Esophagus mucosa (tissue), 1 donor: ENCODE measurements at regions not wholly inside any gene's neighbourhood (a gene's known extent, or its start where the extent isn't known, plus 50 kb on each side); places are given as distances from the start of the nearest gene placed in this dataset.

Source experiments
- ATAC-seq: fragments of 200-7000 bp; cut with Tn5 transposase; one replicate; pipeline ENCODE4 v1.9.1; 2020
- donor health status: DM: yes; HTN: yes; CAD: no.

DNA sequence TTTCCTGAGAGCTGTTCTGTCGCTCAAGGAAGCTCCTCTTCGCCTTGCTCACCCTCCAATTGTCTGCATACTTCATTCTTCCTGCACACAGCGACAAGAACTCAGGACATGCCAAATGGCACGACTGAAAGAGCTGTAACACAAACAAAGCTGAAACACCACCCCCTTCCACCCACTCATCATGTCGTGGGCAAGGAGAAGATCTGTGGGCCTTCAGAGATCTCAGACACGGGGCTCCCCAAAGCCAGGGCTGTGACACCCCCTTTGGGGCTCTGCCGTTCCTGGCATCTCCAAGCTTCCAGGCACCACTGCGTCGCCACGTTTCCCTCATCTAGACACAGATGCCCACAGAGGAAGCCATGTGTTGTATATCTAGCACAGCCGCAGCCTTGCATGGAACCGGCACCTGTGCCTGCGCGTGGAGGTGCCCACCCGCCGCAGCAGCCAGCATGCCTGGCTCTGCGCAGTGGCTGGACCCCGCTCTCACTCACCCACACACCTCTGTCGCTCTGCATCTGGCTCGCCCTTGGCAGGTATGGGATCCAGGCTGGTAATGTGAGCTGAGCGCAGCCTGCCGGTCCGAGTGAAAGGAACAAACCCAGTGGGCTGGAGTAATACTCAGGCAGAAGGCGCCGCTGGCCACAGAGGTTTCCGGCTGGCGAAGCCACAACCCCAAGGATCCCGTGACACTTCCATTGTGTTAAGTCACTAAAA lies 676.4 kb upstream of the INTU start:
- ATAC-seq, result no peak

DNA sequence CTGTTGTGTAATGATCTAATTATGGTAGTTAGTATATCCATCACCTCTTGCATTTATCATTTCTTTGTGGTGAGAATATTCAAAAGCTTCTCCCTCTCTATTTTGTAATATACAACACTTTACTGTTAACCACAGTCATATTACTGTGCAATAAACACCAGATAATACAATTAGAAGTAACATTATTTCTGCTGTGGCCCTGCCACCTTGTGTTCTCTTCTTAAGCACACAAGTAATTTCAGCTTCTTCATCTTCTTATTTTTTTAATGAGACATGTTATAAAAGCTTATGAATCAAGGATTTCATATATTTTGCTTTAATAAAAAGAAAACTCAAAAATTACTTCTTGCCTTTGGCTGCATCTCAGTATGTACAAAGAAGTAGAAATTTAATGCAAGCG lies 675.2 kb upstream of the INTU start:
- no peak for ATAC-seq

DNA sequence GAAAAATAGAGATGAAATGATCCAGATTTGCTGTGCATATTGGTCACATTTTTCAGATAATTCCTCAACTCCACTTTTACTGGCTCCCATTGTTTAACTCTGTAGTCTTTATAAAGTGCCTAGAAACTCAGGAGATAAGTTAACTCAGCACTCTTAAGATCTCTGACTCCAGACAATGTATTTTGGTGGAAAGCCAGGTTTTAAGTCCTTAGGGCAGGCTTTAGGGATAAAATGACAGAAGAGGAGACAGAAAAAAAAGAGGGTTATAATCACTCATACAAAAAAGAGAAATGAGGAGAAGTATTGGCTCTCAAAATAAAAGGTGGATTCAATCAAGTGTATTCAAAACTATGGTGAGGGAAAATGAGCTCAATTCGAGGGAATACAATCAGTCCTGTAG lies 674.8 kb upstream of the INTU start:
- ATAC-seq, result no peak

DNA sequence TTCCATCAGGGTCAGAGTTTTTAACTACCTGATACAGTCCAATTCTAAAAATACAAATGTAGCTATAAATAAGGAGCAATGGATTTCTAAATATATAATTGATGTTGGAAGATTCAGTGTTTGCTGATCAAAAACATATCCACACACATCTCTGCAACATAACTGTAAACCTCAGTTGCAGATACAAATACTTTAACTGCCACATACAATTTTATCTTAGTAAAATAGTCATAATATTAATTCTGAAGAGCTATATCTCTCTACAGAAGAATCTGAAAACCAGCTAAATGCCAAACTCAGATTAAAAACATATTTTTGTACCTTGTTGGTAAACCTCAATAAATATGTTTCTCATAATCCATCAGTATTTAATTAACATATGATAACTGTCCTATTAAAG lies 674.3 kb upstream of the INTU start:
- ATAC-seq, result no peak

DNA sequence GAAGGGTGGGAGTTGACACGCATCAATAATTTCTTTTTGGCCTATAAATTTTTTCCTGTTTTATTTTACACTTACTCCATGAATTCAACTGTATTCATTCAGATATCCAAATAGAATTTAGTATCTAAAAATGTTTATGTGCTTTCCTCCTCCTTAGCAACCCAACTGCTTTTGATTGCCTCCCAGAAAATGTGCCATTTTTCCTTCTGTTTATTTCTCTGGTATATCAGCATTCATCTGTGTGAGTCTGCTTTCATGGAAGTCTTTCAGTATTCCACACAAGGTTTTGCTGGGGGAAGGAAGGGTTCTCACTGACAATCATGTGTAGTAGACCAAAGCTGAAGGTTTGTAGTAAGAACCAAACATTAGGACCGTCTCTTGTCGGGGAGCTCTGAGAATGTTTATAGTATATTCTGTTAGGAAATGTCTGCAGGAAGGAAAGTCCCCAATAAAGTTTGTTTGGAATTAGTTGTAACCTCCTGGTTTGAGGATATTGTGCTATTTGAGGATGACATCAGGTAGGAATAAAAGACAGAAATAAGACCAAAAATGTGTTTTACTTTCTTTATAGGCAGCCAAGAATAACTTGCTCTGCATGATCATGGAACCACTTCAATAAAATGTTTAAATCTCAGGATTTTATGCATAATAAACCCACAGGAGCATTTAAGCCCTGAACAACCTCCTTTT lies 673.6 kb upstream of the INTU start:
- ATAC-seq, result no peak

DNA sequence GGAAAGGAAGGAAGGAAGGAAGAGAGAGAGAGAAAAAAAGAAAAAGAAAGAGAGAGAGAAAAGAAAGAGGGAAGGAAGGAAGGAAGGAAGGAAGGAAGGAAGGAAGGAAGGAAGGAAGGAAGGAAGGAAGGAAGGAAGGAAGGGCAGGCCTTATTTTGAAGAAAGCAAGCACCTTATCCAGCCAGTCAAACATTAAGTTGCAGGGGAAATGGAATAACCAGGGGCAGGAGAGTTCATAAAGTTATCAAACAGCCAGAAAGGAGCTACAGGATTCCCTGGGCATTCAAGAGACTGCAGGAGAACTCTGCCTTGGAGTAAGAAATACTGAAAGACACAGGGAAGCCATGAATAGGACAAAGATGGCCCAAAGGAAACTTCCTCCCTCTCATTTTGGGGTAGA lies 672.0 kb upstream of the INTU start:
- ATAC-seq, result no peak

DNA sequence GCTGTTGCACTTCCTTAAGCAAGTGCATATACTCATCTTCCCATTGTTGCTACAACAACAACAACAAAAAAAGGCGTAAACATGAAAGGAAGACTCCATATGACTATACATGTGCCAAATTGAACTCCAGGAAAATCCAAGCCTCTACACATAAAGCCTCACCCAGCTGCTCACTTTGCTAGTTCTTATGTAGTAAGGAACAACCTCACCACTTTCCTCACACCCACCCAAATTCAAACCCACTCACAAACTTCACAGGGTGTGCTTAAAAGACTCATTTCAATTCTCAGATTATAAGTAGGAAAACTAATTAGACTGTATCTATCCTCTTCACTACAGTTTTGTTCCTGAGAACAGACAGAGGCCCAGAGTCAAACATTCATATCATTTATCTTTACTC lies 671.1 kb upstream of the INTU start:
- ATAC-seq, result no peak

DNA sequence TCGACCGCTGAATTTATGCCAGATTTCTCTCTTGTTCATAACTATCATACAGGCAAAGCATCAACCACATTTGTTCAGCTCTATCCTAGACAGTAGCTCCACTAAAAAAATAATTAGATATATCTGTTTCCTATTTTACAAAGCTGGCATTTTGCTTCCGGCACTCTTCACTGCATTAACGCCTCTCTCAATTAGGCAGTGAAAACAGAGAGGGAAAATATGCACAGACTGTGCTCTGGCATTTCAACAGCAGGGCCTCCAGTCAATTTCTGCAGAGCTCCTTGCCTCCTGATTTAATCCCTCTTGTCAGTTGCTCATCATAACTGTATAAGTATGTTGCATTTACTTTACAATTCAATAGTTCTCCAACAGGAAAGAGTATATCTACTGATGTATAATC lies 666.9 kb upstream of the INTU start:
- no peak for ATAC-seq

DNA sequence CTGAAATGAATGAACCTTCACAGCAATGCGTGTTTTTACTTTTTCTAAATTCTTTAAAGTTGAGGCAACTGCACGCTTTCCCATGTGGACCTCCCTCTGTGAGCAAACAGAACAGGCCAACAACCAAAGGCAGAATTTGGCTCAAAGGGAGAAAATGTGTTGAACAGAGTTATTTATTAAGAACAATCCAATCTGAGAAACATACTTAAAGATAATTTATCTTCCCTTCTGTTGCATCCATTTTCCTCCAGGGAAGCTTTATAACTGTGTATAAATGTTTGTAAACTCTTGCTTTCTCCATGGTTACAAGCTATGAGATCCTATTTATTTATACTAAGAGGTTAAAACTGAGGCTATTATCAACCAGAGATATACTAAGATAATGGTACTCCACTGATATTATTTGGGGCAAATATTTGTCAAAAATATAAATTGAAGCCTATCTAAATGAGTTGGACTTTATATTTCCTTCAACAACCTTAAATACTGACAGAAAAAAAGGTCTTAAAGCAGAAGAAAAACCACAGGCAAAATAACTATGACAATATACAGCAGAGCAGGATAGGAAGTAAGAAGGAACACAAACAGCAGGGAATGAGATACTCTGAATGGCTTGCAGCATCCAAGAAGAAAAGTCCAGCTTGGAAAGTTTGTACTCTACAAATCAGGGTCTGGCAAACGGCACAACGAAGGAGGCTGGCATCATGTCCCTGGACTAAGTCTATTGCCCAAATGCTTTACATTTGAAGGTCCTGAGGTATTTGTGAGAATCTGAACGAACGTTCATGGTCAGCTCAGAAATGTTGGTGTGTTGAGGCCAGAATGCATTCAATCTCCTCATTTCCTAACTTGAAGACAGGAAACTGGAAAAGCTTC lies 663.2 kb upstream of the INTU start:
- no peak for ATAC-seq

DNA sequence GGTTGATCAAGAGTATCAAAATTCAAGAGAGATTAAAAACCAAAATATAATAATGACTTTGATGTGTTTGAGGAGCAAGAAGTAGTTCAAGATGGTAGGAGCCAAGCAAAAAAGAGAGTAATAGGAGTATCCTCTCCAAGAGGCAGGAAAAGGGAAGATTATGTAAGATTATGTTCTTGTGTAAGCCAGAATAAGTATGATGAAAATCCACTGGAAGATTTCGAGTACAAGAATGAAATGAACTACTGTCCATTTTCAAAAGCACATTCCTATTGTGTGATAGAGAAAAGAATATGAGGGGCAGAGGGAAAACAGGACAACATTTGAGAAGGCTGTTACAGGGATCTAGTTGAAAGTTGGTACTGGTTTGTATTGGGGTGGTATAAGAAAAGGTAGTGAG lies 659.6 kb upstream of the INTU start:
- ATAC-seq, result no peak

DNA sequence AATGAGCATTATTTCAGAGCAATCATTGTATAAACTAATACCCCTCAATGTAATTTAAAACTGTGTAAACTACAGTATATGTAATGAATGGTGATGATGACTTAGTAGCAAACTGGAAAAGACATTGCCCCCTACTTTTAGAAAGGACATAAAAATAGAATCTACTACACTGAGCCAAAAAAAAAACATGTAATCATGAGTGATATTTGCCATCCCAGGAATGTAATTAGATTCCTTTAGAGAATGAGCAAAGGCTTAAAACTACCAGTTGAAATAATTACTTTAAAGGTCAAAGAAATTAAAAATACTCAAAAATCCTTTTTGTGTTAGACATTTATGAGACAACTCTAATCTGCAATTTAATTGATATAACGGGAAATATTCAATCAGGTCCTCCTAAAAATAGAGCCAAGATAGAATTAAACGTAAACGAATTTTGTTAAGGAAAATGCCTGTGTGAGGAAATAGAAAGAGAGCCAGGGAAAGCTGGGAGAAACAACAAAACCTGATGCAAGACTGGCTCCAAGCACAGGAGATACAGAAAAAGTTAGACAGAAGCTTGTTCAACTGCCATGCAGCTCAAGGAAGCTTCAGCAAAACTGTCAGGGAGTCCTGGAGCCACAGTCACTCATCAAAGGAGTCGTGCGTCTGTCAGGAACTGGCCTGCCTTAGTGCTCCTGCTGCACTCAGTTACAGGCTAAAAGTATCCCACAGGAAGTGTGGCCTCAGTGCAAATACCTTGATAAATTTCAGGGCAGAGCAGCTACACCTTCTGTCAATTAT lies 655.7 kb upstream of the INTU start:
- ATAC-seq, result no peak

DNA sequence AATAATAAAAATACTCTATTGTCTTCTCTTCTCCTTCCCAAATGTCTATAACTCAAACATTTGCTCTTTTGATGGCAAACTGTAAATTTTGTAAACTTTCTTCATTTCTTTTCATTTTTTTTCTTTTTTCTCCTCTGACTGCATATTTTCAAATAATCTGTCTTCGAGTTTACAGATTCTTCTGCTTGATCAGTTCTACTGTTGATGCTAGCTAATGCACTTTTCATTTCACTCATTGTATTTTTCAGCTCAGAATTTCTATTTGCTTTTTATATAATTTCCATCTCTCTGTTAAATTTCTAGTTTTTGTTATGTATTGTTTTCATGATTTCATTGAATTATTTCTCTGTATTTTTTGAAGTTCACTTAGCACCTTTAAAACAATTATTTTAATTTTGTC lies 646.8 kb upstream of the INTU start:
- ATAC-seq, result no peak

DNA sequence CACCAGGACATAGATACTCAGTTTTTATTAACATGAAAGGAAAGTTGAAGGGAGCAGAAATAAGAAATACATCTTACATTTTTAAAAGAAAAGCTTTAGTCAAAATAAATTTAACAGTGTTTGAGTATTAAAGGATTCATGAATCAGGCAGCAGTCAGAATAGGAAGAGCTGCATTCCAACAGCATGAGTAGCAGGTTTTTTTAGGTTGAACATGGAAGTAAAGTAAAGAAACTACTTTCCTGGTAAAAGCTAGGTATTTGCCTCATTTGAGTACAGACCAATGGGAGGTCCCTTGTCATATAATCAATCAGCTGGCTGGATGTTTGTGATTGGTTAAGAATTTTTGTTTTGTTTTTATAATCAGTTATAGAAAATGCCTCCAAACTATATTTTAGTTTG lies 645.9 kb upstream of the INTU start:
- no peak for ATAC-seq

DNA sequence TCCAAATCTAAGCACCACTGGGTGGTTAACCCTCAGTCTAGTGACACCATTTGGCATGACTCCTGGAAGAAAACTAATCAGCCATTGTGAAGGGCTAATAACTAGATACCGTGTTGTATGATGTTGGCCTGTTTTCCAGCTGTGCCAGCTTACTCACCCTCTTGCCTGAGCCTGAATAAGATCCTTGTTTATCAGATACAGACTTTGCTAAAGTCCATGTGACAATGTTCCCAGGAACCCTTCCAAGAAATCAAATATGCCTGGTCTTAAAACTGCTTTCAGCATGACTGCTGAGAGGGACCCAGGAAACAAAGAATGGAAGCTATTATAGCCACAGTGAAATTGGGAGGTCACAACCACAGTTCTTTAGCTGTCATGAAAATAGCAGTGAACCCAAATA lies 640.8 kb upstream of the INTU start:
- ATAC-seq, result no peak

DNA sequence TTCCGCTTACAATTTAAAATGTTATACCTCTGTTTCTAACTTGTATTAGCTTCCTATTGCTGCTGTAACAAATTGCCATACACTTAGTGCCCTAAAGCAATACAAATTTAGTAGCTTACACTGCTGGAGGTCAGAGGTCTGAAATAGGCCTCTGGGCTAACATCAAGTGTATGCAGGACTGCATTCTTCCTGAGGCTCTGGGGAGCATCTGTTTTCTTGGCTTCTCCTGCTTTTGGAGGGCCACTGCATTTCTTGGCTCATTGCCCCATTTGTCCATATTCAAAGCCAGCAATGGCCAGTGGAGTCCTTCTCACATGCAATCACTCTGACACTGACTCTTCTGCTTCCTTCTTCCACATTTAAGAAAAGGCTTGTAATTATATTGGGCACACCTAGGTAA lies 639.8 kb upstream of the INTU start:
- no peak for ATAC-seq

DNA sequence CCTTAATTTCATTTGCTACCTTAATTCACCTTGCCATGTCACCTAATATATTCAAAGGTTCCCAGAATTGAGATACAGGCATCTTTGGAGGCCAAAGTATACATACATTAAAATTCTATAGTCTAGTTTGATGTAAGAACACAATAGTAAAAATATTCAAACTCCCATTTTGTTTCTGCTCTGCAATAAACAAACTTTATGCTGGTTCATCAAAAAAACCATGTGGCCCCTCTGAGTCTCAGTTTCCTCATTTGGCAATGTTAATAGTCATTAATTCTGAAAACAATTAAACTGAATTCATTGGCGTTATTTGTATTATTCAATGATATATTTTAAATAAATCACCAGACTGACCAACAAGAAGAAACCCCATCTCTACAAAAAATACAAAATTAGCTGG lies 639.4 kb upstream of the INTU start:
- ATAC-seq, result no peak

DNA sequence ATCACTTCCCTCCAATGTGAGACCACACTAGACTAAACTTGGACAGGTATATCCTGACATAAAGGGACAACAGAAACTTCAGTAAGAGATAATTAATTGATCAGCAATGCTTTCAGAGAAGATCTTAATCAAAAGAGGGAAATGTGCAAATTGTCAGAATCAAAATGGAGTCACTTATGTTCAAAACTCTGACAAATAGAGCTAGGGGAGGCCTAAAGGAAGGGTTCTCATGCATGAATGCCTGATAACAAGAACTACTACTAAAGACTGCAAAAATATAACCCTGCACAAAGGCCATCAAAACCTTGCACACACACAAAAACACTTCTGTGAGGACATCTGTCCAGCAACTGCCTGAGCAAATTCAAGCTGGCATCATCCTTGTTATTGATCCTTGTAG lies 637.5 kb upstream of the INTU start:
- no peak for ATAC-seq

DNA sequence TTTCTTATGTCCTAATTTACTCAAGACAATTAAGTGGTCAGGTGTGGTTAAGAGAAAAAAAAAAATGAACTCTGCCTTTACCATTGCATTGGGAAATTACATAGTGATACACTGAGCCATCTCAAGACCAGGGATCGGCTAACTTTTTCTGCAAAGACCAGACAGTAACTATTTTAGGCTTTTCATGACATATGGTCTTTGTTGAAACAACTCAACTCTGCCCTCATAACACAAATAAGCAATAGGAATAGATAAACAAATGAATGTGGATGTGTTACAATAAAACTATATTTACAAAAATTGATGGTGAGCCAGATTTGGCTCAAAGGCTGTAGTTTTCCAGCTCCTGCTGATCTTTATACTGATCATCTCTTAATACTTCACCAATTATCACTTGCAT lies 632.6 kb upstream of the INTU start:
- ATAC-seq, result no peak

DNA sequence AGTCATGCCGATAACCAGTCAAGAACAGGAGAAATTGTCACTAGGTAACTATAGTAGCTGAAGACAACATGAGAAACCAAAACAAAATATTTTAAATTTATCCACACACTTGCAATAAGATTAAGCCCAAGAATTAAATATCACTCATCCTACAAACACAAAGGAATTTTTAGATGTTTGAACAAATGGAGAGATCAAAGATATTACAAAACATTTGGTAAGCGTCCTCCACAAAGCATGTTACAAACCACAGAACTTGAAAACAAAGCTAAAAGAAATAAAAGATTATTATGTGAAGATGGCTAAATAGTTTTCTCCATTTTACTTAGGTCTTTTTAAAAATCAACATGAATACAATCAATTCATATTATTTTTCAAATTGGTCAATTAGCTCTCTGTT lies 631.9 kb upstream of the INTU start:
- no peak for ATAC-seq

DNA sequence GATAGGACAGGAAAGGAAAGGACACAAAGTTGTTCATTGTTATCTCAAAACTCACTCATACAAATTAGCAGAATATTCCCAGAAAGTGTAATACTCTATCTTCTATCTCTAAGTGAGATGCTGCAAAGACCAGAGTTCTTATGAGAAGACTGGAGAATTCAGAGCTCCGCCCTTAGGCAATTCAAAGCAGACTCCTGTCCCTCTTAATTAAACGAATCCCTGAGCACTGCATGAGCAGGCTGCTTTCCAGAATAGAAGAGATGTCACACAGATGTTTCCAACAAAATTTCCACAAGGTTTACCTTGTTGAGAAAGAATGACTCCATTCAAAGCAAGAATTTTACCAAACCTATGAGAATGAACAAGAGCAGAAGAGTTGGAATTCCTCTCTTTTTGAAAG lies 630.8 kb upstream of the INTU start:
- ATAC-seq, result no peak

DNA sequence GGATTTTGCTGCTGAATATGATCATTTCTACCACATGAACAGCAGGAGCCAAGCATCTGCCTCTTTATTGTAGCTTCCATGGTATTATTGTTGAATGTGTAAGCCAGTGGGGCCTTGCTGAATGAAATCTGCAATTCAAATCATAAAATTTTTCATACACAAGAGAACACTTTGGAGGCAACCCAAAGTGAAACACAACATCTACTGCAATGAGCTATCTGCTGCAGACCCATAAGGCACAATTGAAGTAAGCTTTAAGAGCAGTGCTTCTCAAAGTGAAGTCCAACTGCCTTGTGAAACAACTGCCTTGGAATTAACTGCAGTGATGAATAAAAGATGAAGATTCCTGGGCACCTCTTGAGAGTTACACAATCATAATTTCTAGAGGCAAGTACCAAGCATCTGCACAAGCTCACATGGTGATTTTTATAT lies 626.3 kb upstream of the INTU start:
- no peak for ATAC-seq

DNA sequence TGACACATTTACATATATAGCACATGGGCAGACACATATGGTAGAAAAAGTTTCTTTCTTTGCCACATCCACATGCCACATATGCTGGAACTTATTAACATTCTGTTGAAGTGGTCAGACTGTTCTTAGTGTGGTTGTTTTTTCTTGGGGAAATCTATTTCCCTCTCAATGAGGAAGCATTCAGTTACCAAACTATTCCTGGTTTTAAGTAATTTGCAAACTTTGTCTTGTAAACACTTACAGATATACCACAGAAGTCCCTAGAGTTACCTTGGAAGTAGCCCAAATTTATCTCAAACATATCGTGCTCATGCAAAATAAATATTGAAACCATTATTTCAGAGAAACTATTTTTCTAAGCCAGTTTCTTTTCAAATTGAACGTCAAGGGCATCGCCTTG lies 625.5 kb upstream of the INTU start:
- ATAC-seq, result no peak

DNA sequence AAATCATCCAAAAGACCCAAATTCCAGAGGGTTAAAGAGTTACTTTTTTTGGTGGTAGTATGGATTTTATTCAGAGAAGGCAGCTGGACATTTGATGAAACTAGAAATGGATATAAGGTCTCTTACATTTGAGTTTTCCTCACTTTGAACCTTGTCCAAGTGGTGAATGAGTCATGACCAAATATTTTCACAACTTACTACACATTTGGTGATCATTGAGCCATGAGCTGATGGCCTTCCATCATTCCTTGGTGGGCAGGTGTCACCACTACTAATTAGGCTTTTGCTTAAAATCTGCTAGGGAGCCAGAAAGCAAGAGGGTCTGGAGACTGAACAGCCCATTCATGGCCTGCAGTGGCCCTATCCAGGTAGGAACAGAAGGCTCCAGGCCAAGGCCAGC lies 620.2 kb upstream of the INTU start:
- ATAC-seq, result no peak
